HG02678 (cell line): ENCODE measurements at regions not wholly inside any gene's neighbourhood (a gene's known extent, or its start where the extent isn't known, plus 50 kb on each side); places are given as distances from the start of the nearest gene placed in this dataset.
"Not testable (repeated sequence)": the region's sequence is repeated elsewhere in the genome, so short reads cannot be mapped to it uniquely, and the experiment has no call there.

Experiments
- ATAC-seq: cut with Tn5 transposase; IDR thresholded peaks from one replicate; pipeline ENCODE4 v1.9.1; 2021; ENCODE audit warnings: mild to moderate bottlenecking, moderate library complexity; ENCODE audit not compliant: unreplicated experiment

DNA sequence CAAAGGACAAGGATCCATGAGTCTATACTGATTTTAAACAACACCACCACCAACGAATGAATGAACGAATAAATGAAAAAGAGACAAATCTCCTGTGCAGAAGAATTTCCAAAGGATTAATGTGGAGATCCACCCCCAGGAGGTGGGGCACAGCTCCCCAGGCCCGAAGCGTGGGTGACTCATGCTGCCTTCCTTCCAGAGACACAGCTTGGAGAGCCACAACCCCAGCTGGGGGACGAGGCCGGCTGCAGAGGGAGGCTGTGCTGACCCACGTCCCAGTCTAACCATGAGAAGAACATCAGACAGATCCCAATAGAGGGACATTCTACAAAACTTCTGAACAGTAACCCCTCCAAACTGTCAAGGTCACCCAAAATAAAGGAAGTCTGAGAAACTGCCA lies 557.3 kb upstream of the SALL3 start:
- no peak for ATAC-seq

DNA sequence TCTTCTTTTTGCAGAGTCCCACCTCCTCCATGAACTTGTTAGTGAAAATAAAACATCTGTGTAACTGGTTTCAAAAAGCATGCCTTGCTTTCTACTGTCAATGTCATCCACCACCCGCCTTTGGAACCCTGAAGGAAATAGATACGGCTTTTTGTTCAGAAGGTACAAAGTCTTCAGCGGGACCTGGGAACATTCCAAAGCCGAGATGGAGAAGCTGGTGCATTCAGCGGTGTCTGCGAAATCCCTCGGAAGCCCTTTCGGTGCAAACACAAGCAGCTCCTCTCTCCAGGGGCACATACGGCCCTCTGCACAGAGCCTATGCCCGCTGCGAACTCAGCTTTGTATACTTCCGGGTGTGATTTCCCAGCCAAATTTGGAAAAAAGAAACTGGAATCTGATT lies 555.8 kb upstream of the SALL3 start:
- ATAC-seq: no peak

DNA sequence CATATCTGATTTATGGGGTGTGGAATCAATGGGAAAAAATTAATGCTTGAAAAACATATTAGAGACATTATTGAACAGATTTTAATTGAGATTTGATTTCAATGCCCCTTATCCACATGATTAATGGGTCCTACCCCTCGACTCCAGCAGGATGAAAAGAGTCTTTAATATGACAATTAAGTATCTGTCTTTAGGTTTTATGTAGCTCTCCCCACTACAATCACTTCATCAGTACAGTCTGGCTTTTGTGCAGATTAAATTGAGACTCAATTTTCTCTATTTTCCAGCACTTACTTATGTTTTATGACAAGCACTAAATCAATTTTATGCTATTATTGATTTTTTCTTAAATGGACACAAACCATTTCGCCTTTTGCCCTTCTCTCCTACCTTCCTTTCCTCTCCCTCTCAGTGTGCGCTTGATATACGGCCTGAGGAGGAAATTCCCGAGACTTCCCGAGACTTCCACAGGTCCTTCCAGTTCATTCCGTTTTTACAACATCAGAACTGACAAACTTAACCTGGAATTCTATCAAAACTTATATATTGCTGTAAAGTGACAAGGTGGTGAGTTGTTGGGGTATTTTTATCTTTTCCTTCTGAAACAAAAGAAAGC lies 555.1 kb upstream of the SALL3 start:
- ATAC-seq: no peak

DNA sequence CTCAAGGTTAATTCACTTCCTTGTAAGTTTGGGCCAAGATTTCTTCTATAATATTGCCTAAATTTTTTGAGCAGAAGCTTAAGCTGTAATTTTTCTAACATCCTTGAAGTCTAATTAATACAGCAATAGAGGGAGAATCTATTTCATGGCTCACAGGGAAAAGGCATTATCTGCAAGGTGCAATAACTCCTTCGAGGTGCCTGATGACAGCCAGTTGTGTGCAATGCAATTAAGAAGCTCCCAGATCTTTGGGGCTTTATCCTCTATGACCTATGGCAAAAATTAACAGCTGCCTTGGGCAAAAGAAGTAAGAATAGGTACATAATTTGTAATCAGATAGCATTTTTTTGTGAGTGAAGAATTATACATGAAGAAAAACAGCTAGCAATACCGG lies 554.6 kb upstream of the SALL3 start:
- no peak for ATAC-seq

DNA sequence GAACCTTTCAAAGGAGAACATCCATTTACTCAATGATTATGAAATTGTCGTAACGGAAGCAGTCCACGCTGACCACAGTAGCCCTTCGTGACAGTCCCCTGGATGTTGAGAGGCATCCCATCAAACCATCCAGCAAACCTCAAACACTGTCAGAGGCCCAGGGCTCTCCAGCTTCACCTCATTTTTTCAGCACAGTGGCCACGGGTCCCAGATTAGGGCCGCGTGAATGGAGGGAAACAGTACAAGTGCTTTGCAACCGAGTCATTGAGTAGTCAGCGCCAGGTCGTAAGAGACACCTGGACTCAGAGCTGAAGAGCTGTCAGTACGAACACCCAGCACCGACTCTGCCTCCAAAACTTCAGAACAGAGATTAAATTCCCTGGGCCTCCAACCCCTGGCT lies 552.5 kb upstream of the SALL3 start:
- ATAC-seq: no peak

DNA sequence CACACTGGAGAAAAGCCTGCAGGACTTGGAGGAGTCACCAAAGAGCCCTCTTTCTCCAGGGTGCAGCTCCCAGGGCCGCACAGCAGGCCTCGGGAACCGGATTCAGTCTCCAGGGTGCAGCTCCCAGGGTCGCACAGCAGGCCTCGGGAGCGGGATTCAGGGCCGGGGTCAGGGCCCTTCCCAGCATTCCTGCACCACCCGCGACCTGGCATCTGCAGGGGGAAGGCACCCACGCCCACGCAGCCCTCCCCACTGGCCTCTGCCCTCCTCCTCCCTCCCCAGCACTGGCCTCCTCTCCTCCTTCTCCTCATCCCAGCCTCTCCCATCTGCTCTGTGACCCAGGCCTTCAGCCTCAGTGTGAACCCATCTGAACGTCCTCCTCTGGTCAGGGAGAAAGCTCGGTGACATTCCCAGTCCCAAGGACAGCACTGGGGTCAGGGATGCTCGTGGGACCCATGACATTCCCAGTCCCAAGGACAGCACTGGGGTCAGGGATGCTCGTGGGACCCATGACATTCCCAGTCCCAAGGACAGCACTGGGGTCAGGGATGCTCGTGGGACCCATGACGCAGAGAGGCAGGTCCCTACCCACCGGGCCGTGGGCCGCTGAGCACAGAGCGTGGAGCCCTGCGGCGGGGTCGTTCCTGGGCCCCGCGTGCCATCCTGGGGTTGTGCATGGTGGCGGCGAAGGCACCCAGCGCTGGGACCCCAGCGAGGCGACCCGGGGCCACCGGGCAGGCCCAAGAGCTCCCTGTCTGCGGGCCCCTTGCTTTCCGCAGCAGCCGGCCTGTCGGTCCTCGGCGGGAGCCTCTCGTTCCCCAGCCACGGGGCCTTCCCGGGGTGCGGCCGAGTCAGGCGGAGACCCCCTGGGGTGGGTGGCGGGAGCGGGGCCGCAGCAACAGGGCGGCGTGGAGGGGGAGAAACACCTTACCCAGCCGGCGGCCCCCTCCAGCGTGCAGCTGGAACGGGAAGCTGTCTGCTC lies 550.2 kb upstream of the SALL3 start:
- no peak for ATAC-seq

DNA sequence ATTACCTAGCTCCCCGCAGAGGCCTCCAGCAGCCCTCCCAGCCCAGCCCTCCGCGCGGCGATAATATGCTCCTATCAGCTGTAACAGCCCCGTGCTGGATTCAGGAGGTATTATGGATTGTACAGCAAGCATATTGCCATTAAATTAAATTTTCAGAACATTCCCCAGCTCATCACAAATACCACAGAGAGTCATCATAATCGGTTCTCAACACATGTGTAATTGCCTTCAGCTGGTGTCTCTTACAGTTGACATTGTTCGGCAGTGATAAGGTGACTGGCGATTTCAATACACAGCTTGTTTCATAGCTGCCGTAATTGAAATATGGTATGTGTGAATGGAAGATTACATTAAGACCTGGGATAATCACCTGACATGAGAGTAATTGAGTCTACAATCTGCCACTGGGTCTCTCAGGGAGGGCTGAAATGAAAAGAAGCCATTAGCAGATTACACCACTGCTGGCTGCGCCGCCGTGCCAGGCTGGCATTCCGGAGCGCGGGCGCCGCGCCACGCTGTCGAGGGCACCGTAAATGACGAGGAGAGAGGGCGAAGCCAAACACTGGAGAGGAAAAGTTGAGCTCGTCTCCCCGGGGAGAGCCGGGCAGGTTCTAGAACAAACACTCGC lies 549.4 kb upstream of the SALL3 start:
- no peak for ATAC-seq

DNA sequence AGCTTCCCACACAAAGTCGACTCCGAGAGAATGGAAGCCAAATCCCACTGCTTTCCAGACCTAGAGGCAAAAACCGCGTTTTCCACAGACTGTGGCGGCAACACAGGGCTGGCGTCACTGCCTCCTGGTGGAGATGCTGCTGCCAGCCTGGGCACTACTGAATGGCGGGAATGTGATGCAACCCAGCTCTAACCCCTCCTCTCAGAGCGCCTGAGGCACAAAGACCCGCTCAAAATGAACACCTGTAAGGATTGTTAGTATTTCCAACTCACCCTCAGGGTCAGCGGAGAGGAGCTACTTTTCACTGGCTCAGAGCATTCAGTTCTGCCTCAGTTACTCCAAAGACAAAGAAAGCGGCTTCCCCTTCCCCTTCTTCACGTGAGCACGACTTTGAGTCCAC lies 548.0 kb upstream of the SALL3 start:
- no peak for ATAC-seq

DNA sequence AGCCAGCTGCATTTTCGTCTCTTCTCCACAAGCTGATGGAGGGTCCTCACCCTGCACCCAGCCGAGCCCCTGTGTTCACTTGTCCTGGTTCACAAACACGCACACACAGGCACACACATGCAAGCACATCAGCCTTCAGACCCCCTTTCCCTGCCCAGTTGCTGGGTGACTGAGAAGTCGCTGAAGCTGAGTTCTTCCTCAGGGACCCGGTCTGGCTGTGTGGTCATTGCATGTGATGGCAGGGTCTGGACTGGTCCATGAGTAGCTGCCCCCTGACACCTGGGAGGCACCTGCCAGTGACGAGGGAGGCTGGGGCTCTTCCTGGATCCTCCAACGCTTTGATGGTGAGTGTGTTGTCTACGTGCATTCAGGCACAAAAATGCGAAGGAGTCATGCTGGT lies 546.1 kb upstream of the SALL3 start:
- ATAC-seq: no peak

DNA sequence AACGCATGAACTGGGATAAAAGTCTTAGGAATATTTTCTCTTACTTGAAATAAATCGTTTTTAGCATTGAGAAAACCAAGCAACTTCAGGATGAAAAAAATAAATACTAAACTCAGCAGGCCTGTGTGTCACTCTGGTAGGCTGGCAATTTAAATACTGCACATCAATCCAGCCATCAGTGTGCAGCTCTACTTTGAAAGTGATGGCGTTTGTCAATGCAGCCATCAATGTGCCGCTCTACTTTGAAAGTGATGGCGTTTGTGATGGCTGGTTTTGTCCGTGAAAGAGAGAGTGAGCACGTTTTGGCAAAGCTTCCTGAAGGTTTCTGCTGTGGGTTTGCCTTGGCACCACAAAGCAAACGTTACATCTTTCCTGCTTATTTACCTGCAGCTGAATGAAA lies 543.5 kb upstream of the SALL3 start:
- ATAC-seq: no peak

DNA sequence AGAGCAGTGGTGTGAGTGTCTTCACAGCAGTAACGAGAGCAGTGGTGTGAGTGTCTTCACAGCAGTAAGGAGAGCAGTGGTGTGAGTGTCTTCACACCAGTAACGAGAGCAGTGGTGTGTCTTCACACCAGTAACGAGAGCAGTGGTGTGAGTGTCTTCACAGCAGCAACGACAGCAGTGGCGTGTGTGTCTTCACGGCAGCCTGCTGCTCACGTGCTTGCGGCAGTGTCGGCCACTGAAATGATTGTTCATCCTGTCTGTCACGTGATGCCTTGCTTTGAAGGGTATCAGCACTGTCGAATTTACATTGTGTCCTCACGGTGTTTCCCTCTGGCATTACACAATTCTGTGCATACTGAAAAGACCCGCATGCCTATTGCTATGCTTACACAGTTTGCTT lies 541.4 kb upstream of the SALL3 start:
- ATAC-seq: not testable (repeated sequence)

DNA sequence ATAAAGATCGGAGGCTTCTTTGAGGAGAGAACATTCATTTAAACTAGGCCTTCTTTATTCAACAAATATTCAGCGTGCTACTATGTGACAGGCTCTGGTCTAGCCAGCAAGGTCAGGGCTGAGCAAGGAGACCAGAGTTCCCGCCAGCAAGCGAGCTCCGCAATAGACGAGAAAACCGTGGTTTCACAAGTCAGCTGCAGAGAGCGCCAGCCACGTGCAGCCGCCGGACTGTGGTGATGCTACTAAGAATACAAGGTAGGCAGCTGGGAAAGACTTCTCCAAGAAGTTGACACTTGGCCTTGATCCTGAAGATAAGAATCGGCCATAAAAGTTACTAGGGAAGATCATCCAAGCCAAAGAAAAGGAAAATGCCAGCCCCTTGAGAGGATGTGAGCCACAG lies 533.7 kb upstream of the SALL3 start:
- no peak for ATAC-seq

DNA sequence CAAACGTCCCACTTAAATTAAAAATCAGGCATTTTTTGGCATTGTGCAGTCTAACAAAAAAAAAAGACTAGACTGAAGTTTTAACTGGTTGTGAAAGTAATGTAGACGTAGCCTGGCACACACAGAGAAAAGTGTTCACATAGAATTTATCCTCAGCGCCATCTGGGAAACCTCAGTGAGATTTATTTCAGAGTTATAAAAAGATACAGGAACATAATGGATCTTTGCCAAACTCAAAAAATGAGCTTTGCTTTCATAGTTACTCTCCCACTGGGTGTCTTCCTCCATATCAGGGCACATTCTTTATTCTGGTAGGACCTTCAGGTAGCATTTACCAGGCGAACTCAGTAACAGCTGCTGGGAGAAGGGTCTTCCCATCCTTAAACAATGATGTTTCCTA lies 532.4 kb upstream of the SALL3 start:
- ATAC-seq: no peak

DNA sequence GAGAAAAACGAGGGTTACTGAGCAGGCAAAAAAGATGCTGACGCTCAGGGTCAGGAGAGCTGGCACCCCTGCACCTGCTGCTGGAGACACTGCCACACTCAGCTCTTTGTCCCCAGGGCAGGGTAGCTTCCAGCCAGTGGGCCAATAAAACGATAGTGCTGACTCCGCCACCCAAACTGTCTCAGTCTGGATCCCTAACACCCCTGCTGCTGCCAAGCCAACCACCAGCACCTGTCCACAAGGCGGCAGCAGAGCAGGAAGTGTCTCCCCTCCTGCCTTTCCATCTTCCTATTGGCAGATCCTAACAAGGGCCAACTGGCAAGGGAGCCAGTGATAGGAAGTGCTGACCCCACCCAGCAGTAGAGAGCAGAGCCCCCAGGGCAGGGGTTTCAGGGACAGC lies 531.5 kb upstream of the SALL3 start:
- no peak for ATAC-seq

DNA sequence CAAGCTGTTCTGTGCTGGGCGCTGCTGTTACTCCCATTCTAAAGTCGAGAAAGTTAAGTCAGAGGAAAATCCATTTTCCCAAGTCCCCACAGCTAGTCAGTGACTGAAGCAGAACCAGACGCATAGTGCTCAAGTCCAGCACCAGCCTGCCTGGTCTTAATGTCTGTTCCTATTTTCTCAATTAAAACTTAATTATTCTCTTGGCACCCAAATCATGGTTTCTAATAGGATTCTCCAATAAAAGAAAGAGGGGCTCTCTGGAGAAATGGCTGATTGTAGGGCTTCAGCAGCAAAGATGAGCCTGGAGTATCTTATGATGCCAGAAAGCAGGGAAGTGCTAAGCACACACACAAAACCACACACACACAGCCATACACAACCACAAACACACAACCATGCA lies 531.0 kb upstream of the SALL3 start:
- ATAC-seq: no peak

DNA sequence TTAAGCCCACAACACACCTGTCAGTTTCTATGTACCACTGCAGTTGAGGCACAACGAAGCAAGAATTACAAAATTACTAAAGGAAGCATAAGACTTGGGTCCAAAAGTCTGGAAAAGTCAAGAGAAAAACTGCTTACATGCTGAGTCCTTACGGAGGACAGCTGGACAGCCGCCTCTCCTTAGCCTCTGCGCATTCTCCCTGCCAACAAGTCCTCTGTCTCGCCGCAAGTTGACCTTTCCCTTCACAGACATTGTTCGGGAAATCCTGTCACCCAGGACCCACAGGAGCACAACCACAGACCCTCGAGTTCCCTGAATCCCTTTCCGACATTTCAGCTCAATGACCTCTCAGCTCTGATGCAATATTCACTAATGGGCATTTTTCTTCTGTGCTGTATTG lies 525.4 kb upstream of the SALL3 start:
- ATAC-seq: no peak

DNA sequence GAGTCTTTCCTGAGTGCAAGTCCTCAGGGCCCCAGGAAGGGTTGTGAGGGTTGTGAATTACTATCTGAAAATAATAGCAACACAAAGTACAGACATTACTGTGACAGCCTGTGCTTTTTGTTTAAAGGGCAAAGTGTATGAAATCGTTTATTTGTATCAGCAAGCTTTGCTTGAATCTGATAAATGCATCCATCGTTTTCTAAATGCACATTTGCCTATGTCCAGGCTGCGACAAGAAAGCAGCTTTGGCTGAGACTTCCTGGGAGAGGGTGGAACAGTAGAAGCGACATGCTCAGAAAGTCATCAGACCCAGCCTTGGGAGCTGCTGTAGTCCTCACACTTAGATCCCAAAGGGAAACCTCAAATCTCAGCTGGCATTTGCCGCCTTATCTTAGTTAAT lies 524.2 kb upstream of the SALL3 start:
- no peak for ATAC-seq

DNA sequence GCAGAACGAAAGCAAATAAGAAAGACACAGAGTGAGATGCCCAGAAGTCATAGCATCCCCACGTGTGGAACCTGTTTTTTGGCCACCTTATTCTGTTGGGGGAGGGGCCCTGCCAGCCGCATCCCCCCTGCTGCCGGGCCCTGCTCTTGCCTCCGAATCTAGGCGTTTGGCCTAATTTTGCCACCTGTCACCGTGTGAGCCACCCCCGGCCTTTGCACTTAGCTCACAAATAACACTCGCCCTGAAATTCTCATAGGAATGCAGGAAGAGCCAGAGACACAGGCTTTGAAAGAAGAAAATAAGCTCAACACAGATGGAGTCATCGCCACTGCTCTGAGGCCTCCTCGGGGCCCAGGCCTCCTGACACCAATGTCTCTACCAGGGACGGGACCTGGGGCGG lies 522.6 kb upstream of the SALL3 start:
- ATAC-seq: no peak

DNA sequence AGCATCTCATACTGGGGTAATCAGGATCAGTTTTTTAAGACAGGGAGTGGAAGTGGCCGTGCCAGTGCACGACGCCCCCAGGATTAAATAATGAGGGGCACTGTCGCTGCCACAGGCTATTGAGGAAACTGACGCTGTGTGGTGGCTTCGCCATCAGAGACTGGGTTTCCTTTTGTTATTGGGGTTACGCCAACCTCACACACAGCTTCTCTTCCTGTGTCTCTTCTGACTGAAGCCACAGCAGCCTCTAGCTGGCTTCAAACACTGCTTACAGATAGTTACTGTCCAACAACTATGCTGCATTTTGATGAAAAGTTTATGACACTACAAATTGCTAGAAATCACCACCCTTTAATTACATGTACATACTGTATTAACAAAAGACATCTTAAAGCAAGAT lies 521.9 kb upstream of the SALL3 start:
- no peak for ATAC-seq

DNA sequence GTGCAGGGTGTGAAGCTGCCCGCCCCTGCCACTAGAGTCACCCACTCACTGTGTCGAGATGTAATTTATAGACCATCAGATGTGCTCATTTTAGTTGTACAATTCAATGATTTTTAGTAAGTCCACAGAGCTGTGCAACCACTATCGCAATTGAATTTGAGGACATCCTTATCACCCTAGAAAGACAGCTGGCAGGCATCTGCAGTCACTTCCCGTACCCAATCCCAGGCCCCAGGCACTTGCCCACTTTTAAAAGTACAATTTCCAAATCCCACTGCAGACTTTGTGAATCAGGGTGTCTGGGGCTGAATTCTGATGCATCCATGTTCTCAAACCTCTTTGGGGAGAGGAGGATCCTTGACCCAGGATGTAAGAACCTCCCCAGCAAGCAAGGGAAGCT lies 521.3 kb upstream of the SALL3 start:
- ATAC-seq: no peak

DNA sequence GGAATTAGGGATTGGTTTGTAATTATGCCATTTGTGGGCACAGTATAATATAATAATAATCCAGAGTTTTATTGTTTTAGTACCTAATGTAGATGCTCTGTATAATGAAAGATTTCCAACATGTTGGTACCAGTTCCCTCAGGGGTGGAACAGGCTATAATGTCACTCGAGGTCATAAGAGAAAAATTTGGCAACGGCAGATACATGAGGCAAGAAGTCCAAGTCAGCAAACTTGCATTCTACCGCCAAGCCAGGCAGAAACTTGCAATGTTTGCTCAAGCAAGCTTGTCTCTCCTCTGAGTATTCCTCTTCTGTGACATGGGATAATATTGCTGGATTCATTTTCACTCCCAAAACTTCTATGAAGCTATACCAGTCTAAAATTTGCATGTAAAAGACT lies 520.0 kb upstream of the SALL3 start:
- no peak for ATAC-seq

DNA sequence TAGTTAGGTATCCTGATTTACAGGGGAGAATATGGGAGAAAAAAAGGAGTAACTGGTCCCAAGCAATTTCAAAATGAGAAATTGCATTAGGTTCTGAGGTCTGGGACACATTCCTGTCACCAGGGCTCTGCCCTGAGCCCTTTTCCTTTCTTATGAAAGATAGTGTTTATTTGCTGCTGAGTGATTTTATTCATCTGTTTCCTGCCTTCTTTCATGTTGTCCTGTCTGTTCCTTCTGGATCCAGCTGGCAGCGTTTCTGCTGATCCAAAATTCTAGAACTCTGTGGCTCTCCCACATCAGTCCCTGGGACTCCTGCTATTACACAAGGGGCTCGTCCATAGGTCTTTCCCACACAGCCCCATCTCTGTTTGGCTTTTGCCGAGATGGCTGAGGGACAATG lies 519.1 kb upstream of the SALL3 start:
- no peak for ATAC-seq
